GM13976 (cell line): ENCODE measurements at regions not wholly inside any gene's neighbourhood (a gene's known extent, or its start where the extent isn't known, plus 50 kb on each side); places are given as distances from the start of the nearest gene placed in this dataset.

ENCODE experiments used
- DNase-seq: peaks from one replicate; pipeline ENCODE4 v3.0.0; 2012; ENCODE audit warnings: low spot score
- in situ Hi-C: fragments of 300-500 bp; cut with MboI; formaldehyde crosslinking; loops from one replicate; pipeline ENCODE4 v1.12.0; 2022; ENCODE audit warnings: low sequenced_read_pairs, mixed read lengths, inconsistent platforms; ENCODE audit not compliant: unreplicated experiment
- TF ChIP-seq, protein P1 (sequence below): IDR thresholded peaks from 2 replicates; pipeline ENCODE4 v1.5.1; 2012; ENCODE audit warnings: borderline replicate concordance, mild to moderate bottlenecking; ENCODE audit not compliant: insufficient read depth; ENCODE audit errors: extremely low read depth, missing control alignments, control extremely low read depth

GRCh38 chr6:88276331-88276730, 110.2 kb upstream of the CNR1 start:
- no peak for DNase-seq
- in situ Hi-C loops = no loop called here
- TF ChIP-seq, protein P1, sequence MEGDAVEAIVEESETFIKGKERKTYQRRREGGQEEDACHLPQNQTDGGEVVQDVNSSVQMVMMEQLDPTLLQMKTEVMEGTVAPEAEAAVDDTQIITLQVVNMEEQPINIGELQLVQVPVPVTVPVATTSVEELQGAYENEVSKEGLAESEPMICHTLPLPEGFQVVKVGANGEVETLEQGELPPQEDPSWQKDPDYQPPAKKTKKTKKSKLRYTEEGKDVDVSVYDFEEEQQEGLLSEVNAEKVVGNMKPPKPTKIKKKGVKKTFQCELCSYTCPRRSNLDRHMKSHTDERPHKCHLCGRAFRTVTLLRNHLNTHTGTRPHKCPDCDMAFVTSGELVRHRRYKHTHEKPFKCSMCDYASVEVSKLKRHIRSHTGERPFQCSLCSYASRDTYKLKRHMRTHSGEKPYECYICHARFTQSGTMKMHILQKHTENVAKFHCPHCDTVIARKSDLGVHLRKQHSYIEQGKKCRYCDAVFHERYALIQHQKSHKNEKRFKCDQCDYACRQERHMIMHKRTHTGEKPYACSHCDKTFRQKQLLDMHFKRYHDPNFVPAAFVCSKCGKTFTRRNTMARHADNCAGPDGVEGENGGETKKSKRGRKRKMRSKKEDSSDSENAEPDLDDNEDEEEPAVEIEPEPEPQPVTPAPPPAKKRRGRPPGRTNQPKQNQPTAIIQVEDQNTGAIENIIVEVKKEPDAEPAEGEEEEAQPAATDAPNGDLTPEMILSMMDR = no peak

DNA sequence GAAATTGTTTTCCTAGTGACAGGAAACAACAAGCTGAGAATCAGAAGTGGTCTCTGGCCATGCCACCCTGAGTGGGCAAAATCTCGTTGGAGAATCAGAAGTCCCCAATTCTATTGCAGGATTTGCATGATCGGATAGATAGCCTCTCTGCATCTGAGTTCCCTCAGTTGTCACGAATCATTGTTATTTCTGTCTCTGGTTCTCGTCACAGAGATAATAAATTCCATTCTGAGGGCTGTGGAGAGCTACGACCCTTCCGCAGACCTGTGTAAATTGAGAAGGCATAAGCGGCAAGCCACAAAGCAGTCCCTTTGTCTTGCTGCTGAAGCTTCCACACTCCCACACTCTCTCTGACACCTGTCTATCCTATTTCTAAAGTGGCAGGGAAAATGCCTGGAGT, 102.4 kb upstream of the CNR1 start:
- TF ChIP-seq, protein P1 = no peak
- no peak for DNase-seq
- in situ Hi-C loops = no loop called here

DNA sequence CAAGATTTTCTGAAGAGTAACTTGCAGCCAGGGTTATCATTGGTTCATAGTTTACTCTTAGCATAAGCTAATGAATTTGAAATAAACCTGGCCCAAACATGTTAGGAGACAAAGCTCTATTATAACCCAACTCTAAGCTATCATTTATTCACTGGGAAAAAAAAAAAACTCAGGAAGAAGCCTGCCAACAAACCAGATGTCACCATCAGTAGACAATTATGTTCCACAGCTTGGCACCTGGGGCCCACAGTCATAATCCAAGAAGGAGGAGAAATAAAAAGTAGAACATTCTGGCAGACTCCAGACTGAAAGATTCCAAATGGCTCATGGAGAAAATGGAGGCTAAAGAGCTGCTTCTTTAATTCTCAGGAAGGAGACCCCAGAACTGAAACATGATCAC, 100.0 kb upstream of the CNR1 start:
- no peak for DNase-seq
- TF ChIP-seq, protein P1 = no peak
- in situ Hi-C loops = no loop called here

DNA sequence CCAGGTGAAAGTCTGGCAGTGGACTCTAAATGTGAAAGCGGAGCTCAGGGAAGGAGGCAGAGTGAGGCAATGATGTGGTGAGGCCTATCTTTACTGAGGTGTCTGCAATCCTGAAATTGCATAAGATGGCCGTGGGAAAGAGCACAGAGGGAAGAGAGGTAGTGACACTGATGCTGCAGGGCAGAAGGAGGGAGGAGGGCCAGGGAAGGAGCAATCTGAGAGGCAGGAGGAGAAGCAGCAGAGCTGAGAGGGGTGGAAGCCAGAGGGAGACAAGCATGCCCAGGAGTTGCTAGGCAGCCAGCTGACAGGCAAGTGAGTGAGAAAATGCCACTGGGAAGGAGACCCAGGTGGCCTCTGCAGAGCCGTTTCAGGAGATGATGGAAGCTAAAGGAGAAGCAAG, 97.4 kb upstream of the CNR1 start:
- no peak for DNase-seq
- in situ Hi-C loops = no loop called here
- TF ChIP-seq, protein P1 = no peak

- in situ Hi-C loops = no loop called here
- no peak for DNase-seq
- TF ChIP-seq, protein P1 = no peak
These were observed 96.2 kb upstream of the CNR1 start for GRCh38 chr6:88262332-88262731.

- no peak for DNase-seq
- in situ Hi-C loops = no loop called here
- TF ChIP-seq, protein P1 = no peak
These were observed 85.2 kb upstream of the CNR1 start for GRCh38 chr6:88251301-88251700.
